ENCODE measurements at regions not wholly inside any gene's neighbourhood (a gene's known extent, or its start where the extent isn't known, plus 50 kb on each side); places are given as distances from the start of the nearest gene placed in this dataset.

DNA sequence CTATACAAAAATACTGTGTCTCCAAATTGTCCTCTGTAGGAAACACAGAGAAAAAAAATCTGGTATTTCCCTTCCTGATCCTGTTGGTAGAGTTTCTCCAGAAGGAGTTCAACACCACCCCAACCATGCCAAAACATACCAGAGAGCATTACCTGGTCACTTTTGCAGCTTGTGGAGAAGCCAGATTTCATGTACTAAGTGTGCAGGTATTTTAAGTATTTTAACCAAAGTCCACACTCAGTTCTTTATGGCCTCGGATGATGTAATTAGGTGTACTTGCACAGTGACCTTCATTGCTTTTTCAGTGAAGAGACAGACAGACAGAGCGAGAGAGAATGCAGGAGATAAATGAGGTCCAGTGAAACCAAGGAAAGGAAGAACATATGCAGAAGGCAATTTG lies 2046.8 kb upstream of the CDH9 start:
- WGBS, 2 donors = 31 to 33% methylated on average over 2 of the region's 2 CpGs
- TF ChIP-seq CTCF (IDR thresholded peaks at IDR 0.05) = no peak
- TF ChIP-seq POLR2A (IDR thresholded peaks at IDR 0.05) = no peak
- DNase-seq (no peak), ATAC-seq (no peak)
- no peaks in the 10 kb centered on the region for H3K36me3 ChIP-seq (replicated peaks in 1 of 2; ENCODE audit: insufficient read depth in 1 of 2, low read depth in 2 of 2)
- no peaks in the 10 kb centered on the region for H3K27me3 ChIP-seq
- no peaks in the 10 kb centered on the region for H3K4me1 ChIP-seq
- H3K9me3 ChIP-seq = no peaks in the 10 kb centered on the region
- intact Hi-C loops (cut with DNase I) = no loop called here
- H3K4me3 ChIP-seq = no peak overlapping the region
- H3K27ac ChIP-seq = no peak overlapping the region

- H3K9me3 ChIP-seq = no peaks in the 10 kb centered on the region
- no peaks in the 10 kb centered on the region for H3K36me3 ChIP-seq (replicated peaks in 1 of 2; ENCODE audit: insufficient read depth in 1 of 2, low read depth in 2 of 2)
- WGBS, 2 donors = 40 to 41% methylated on average over 3 of the region's 3 CpGs
- no peak for DNase-seq
- no peaks in the 10 kb centered on the region for H3K27me3 ChIP-seq
- no peaks in the 10 kb centered on the region for H3K4me1 ChIP-seq
- TF ChIP-seq CTCF (IDR thresholded peaks at IDR 0.05) = no peak
- no peak for TF ChIP-seq POLR2A (IDR thresholded peaks at IDR 0.05)
- no peak overlapping the region for H3K27ac ChIP-seq
- no peak overlapping the region for H3K4me3 ChIP-seq
- ATAC-seq = no peak
- intact Hi-C loops (cut with DNase I) = no loop called here
Measured at GRCh38 chr5:29079771-29080170, 2041.4 kb upstream of the CDH9 start.

- DNase-seq = no peak
- Histone ChIP-seq H3K4me3 (no peak overlapping the region), H3K9me3 (no peaks in the 10 kb centered on the region), H3K27me3 (no peaks in the 10 kb centered on the region), H3K4me1 (no peaks in the 10 kb centered on the region), H3K27ac (no peak overlapping the region), H3K36me3 (replicated peaks in 1 of 2; ENCODE audit: insufficient read depth in 1 of 2, low read depth in 2 of 2) (no peaks in the 10 kb centered on the region)
- intact Hi-C loops (cut with DNase I) = no loop called here
- no peak for TF ChIP-seq CTCF (IDR thresholded peaks at IDR 0.05)
- TF ChIP-seq POLR2A (IDR thresholded peaks at IDR 0.05) = no peak
- WGBS, 2 donors = 40 to 62% methylated on average over 5 of the region's 5 CpGs
- ATAC-seq = no peak
Measured at GRCh38 chr5:29077451-29077850, 2039.1 kb upstream of the CDH9 start.

GRCh38 chr5:29069104-29069402 lies 2030.7 kb upstream of the CDH9 start:
- H3K27ac ChIP-seq = peak overlapping the region in 1 of 4 donors; percentile 22
- H3K36me3 ChIP-seq (replicated peaks in 1 of 2; ENCODE audit: insufficient read depth in 1 of 2, low read depth in 2 of 2) = no peaks in the 10 kb centered on the region
- no peak overlapping the region for H3K4me3 ChIP-seq
- 60% methylated on average over 1 of the region's 2 CpGs; no CpG with 5 or more reads in 1 of the 2 donors for WGBS, 2 donors
- intact Hi-C loops (cut with DNase I) = no loop called here
- DNase-seq (no peak), ATAC-seq (no peak)
- H3K4me1 ChIP-seq = peaks cover 20% of the 10 kb centered on the region
- H3K27me3 ChIP-seq = no peaks in the 10 kb centered on the region
- no peaks in the 10 kb centered on the region for H3K9me3 ChIP-seq
- TF ChIP-seq CTCF (IDR thresholded peaks at IDR 0.05) (no peak), POLR2A (IDR thresholded peaks at IDR 0.05) (no peak)

- H3K9me3 ChIP-seq = no peaks in the 10 kb centered on the region
- ATAC-seq (no peak), DNase-seq (no peak)
- H3K4me1 ChIP-seq = no peaks in the 10 kb centered on the region
- H3K27me3 ChIP-seq = no peaks in the 10 kb centered on the region
- no peak overlapping the region for H3K27ac ChIP-seq
- H3K4me3 ChIP-seq = no peak overlapping the region
- H3K36me3 ChIP-seq (replicated peaks in 1 of 2; ENCODE audit: insufficient read depth in 1 of 2, low read depth in 2 of 2) = no peaks in the 10 kb centered on the region
- no peak for TF ChIP-seq POLR2A (IDR thresholded peaks at IDR 0.05)
- intact Hi-C loops (cut with DNase I) = no loop called here
- WGBS, 2 donors = 41 to 44% methylated on average over 1 of the region's 1 CpG
Measured at GRCh38 chr5:29061381-29061780, 2023.0 kb upstream of the CDH9 start.

All from body of pancreas (tissue), 4 donors.